Peyer's patch (tissue), 4 donors: ENCODE measurements at regions not wholly inside any gene's neighbourhood (a gene's known extent, or its start where the extent isn't known, plus 50 kb on each side); places are given as distances from the start of the nearest gene placed in this dataset.
A peak's percentile ranks its signal among the peaks of the same experiment; 100 is the strongest.

Experiments used
- DNase-seq, 3 donors: peaks; one replicate each; pipeline ENCODE4 v3.0.0-alpha.2; 2017 to 2019
- H3K27ac ChIP-seq, 4 donors: fragments of 200-600 bp; sonication (generic); one replicate each; pipeline ENCODE4 v1.5.1; 2016 to 2019
- H3K27me3 ChIP-seq, 2 donors: fragments of 200-600 bp; sonication (generic); one replicate each; pipeline ENCODE4 v1.5.1; 2019
- H3K36me3 ChIP-seq, 3 donors: fragments of 200-600 bp; sonication (generic); one replicate each; pipeline ENCODE4 v1.5.1; 2016 to 2019
- H3K4me1 ChIP-seq, 4 donors: fragments of 200-600 bp; sonication (generic); one replicate each; pipeline ENCODE4 v1.5.1; 2016 to 2019
- H3K4me3 ChIP-seq, 4 donors: fragments of 200-600 bp; sonication (generic); 1 replicate in 3 of 4; 2 replicates in 1 of 4; pipeline ENCODE4 v1.5.1; 2016 to 2019; ENCODE audit warnings: mild to moderate bottlenecking in 1 of 4
- H3K9me3 ChIP-seq, 4 donors: fragments of 200-600 bp; sonication (generic); one replicate each; pipeline ENCODE4 v1.5.1; 2016 to 2019; ENCODE audit warnings: mild to moderate bottlenecking in 1 of 4
- CTCF ChIP-seq, 6 experiments: fragments of 450-650 bp in 4 of 6; fragments of 200-600 bp in 2 of 6; sonication (generic) in 1 of 6; IDR thresholded peaks; one replicate each; pipeline ENCODE4 v1.5.1; 2017 to 2019; ENCODE audit warnings: antibody characterized with exemption in 6 of 6, mild to moderate bottlenecking in 3 of 6, moderate library complexity in 1 of 6
- POLR2A ChIP-seq, 2 donors: fragments of 450-650 bp; IDR thresholded peaks; one replicate each; pipeline ENCODE4 v1.5.1; 2017; ENCODE audit warnings: antibody characterized with exemption in 2 of 2, mild to moderate bottlenecking in 2 of 2, moderate library complexity in 2 of 2

- Histone ChIP-seq H3K9me3 (no peaks in the 10 kb centered on the region), H3K4me3 (no peak overlapping the region), H3K27me3 (no peaks in the 10 kb centered on the region), H3K36me3 (no peaks in the 10 kb centered on the region), H3K4me1 (no peaks in the 10 kb centered on the region), H3K27ac (no peak overlapping the region)
- no peak for DNase-seq
- TF ChIP-seq POLR2A (IDR thresholded peaks at IDR 0.05) (no peak), CTCF (IDR thresholded peaks at IDR 0.05) (no peak)
Observed at GRCh38 chr3:158912188-158912587, 110.3 kb downstream of the MFSD1 start.

DNA sequence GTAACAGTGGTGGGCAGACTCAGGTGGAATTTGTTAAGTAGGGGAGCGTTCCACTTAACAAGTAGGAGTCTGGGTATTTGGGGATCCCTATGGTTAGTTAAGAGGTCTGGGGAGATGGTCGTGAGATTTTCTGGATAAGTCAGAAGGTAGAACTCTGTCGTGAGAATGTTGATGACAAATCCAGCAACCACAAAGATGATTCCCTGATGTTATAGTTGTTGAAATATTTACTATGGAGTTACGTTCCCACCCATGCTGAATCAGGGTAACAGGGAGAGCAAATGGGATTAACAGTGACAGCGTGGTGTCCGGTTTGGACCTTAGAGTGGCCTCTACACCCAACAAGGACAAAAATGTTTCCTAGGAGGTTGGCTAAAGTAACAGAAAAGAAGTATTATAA, 110.8 kb downstream of the MFSD1 start:
- TF ChIP-seq POLR2A (IDR thresholded peaks at IDR 0.05) = no peak
- TF ChIP-seq CTCF (IDR thresholded peaks at IDR 0.05) = no peak
- no peak overlapping the region for H3K4me3 ChIP-seq
- no peak for DNase-seq
- no peaks in the 10 kb centered on the region for H3K9me3 ChIP-seq
- H3K27me3 ChIP-seq = no peaks in the 10 kb centered on the region
- no peak overlapping the region for H3K27ac ChIP-seq
- no peaks in the 10 kb centered on the region for H3K36me3 ChIP-seq
- no peaks in the 10 kb centered on the region for H3K4me1 ChIP-seq

GRCh38 chr3:158916111-158916510, 114.3 kb downstream of the MFSD1 start:
- TF ChIP-seq CTCF (IDR thresholded peaks at IDR 0.05) = no peak
- TF ChIP-seq POLR2A (IDR thresholded peaks at IDR 0.05) = no peak
- Histone ChIP-seq H3K27ac (no peak overlapping the region), H3K4me1 (no peaks in the 10 kb centered on the region)

DNA sequence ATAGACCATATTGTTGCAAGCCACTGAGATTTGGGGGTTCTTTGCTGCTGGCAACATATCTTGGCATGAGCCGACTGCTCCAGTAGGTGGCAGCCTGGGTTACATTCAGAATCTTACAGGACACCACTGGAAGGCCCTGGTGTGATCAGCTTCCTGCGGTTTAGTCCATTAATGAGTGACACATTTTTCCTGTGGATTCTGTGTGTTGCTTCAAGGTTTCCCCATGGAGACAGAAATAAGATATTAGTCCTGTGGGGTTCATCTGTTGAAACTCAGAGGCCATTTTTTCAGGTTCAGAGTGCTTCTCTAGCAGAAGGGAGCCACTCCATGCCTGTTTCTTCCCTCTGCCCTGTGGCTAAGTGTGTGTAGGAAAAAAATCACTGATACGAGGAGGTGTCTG, 116.2 kb downstream of the MFSD1 start:
- DNase-seq = peak in 1 of 3 donors; percentile 48
- Histone ChIP-seq H3K4me1 (no peaks in the 10 kb centered on the region), H3K9me3 (no peaks in the 10 kb centered on the region), H3K4me3 (no peak overlapping the region), H3K27me3 (no peaks in the 10 kb centered on the region), H3K36me3 (no peaks in the 10 kb centered on the region), H3K27ac (no peak overlapping the region)
- TF ChIP-seq POLR2A (IDR thresholded peaks at IDR 0.05) (no peak), CTCF (IDR thresholded peaks at IDR 0.05) (peak in 4 of 6 experiments; percentile 18 to 40 (median 26))

More at GRCh38 chr3:158916111-158916510, 114.3 kb downstream of the MFSD1 start:
- no peaks in the 10 kb centered on the region for H3K36me3 ChIP-seq
- no peak for DNase-seq
- no peak overlapping the region for H3K4me3 ChIP-seq
- no peaks in the 10 kb centered on the region for H3K27me3 ChIP-seq
- no peaks in the 10 kb centered on the region for H3K9me3 ChIP-seq

GRCh38 chr3:158918451-158918850, 116.6 kb downstream of the MFSD1 start:
- no peak for TF ChIP-seq POLR2A (IDR thresholded peaks at IDR 0.05)
- no peak for TF ChIP-seq CTCF (IDR thresholded peaks at IDR 0.05)
- Histone ChIP-seq H3K27ac (no peak overlapping the region), H3K4me3 (no peak overlapping the region), H3K4me1 (no peaks in the 10 kb centered on the region), H3K9me3 (no peaks in the 10 kb centered on the region), H3K36me3 (no peaks in the 10 kb centered on the region), H3K27me3 (no peaks in the 10 kb centered on the region)
- DNase-seq = no peak

DNA sequence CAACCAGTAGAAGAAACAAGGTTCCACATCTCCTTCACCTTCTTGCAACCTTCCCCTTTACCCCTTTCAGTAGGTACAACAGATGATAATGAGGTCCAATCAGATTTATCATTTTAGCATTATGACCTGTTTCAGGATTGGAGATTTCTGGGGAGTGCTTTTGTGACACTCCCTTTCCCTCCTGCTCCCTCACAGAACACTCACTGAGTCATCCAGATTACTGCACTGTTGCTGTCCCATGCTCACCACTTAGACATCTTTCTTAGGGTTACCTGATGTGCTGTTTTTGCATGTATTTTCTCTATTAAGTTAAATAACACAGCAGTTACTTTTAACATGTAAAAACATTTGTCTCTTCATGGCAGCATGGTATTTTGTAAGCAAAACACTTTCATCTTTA, 118.5 kb downstream of the MFSD1 start:
- Histone ChIP-seq H3K9me3 (no peaks in the 10 kb centered on the region), H3K4me1 (no peaks in the 10 kb centered on the region), H3K27ac (no peak overlapping the region), H3K27me3 (no peaks in the 10 kb centered on the region), H3K4me3 (no peak overlapping the region), H3K36me3 (no peaks in the 10 kb centered on the region)
- no peak for DNase-seq
- TF ChIP-seq CTCF (IDR thresholded peaks at IDR 0.05) (no peak), POLR2A (IDR thresholded peaks at IDR 0.05) (no peak)
